GM18502 (cell line): ENCODE measurements at regions not wholly inside any gene's neighbourhood (a gene's known extent, or its start where the extent isn't known, plus 50 kb on each side); places are given as distances from the start of the nearest gene placed in this dataset.
A peak's percentile ranks its signal among the peaks of the same experiment; 100 is the strongest.

Experiments used
- ATAC-seq: cut with Tn5 transposase; IDR thresholded peaks from one replicate; pipeline ENCODE4 v1.9.1; 2021; ENCODE audit warnings: mild to moderate bottlenecking; ENCODE audit not compliant: unreplicated experiment, poor library complexity

DNA sequence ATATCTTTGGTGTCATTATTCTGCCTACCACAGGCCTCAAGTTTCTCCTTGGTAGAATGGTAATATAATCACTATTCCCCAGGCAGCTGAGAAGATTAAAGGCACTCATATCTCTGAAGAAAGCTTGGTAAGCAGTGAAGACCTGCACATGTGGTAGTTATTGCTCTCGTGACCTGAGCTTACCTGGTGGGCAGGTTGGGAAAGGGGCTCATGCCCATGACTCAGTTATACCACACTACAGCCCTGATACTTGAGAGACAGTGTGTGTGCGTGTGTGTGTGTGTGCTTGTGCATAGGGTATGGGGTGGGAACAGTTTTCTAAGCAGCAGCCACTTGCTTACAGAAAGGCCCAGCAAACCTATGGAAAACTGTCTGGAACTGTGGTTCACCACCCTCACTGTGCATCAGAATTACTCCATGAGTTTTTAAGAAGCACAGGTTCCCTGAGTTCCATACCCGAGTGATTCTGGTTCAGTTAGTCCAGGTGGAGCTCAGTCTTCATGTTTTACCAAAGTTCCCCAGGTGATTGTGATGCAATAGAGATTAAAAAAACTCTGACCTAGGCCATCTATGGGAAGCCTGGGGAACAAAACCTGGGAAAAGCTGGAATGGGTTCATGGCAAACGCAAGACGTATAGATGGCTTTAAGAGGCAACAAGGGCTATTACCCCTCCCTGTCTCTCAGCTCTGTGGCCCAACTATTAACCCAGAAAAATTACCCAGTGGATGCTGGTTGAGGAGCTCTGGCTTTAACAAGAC lies 79.0 kb upstream of the ZBED5 start:
- no peak for ATAC-seq

- no peak for ATAC-seq
These were observed 77.2 kb upstream of the ZBED5 start for GRCh38 chr11:10935015-10935559.

DNA sequence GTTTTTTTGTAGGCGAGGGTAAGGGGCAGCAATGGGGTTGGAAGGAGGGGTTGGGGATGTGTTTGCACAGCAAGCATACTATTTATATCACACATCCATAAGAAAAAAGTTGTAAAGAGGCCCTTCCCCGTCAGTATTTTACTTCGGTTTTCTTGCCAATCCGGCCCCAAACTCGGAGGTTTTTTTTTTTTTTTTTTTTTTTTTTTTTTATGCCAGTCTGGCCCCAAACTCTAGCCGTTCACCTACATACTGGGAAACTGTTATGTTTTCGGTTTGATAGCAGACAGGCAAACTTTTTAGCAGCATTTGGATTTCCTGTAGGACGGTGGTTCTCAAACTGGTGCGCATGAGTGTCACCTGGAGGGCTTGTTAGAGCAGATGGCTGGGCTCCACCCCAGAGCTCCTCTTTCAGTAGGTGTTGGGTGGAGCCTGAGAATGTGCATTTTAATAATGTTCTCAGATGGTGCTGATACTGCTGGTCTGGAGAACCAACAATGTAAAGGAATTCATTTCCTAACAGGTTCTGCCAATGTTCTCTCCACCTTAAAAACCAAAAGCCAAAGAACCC lies 76.5 kb upstream of the ZBED5 start:
- ATAC-seq = no peak

DNA sequence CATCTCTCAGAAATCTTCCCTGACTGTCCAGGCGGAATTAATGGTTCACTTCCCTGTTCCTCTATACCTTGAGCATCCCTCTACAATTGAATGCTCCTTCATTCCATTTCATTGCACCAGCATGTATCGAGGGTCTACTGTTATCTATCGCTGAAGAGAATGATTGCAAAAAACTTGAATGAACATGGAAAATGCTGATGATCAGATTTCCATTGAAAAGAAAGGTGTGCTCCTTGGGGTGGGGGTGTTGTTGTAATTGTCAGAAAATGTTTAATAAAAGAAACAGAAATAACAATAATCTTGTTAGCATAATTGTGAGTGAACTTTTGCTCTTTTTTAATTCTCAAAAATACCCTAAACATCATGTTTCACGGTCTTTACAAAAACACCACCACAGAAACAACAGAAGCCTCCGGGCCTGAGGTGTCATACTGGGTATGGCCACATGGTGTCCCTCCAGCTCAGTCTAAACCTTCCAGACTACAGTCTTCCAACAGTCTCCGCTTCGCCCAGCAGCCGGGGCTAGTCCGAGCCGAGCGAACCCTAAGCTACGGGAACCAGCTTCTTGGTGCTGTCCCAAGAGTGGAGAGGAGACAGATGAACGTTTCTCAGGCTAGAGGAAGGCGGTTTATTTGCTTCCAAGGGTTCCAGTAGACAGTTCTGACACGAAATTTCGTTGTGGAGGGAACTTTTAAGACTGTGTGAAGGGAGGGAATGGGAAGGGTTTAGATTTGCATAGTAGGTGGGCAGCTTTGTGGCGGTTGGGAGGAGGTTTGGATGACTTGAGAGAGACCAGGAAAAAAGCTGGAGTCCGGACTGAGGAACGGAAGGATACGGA lies 75.8 kb upstream of the ZBED5 start:
- ATAC-seq = peak; percentile 92

DNA sequence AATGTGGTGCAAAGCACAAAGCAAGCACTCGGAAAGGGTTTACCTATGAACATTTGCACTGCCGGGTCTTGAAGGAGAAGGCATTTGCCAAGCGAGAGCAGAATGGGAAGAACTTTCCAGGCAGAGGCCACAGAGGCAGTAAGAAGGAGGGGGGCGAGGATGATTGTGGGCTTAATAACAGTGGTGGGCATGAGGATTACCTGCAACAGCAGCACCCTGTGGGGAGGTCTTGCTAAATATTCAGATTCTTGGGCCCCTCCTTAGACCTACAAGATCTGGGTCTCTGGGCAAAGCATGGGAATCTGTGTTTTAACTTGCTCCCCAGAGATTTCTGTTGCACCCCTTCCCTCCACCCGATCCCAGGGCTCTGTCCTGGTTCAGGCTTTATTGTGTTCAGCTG lies 75.1 kb upstream of the ZBED5 start:
- no peak for ATAC-seq

DNA sequence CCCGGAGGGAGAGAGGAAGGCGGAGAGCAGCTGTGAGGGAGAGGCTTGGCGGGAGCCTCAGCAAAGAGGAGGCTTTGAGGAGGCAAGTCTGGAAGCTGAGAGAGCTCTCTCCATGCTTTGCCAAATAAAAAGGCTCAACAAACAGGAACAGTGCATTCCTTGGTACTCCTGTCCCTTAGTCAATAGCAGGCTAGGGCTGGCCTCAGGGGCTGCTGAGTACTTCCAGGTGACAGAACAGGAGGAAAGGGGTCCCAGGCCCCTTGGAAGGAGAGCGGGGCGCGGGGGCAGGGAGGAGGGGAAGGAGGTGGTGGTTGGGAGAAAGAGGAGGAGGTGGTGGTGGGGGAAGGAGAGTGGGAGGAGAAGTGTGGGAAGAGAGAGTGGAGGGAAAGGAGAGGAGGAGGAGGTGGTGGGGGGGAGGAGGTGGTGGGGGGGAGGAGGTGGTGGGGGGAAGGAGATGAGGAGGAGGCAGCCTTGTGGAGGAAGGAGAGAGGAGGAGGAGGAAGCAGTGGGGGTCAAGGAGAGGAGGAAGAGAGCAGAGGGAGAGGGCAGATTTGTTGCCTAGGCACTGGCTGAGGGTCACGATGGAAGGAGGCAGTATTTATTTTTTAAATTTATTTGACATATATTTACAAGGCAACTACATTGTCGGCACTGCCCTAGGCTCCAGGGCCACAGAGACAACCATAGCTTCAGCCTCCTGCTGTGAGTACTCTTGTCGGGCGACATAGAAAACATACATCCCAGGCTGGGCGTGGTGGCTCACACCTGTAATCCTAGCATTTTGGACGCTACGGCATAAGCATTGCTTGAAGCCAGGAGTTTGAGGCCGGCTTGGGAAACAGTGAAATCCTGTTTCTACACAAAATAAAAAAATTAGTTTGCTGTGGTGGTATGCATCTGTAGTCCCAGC lies 74.2 kb upstream of the ZBED5 start:
- no peak for ATAC-seq

GRCh38 chr11:10930972-10931760 lies 73.3 kb upstream of the ZBED5 start:
- ATAC-seq = no peak

GRCh38 chr11:10930224-10930971 lies 72.5 kb upstream of the ZBED5 start:
- ATAC-seq = no peak

- ATAC-seq = no peak
These were observed 69.7 kb upstream of the ZBED5 start for GRCh38 chr11:10927538-10927937.

- ATAC-seq = no peak
These were observed 69.0 kb upstream of the ZBED5 start for GRCh38 chr11:10926801-10927211.

DNA sequence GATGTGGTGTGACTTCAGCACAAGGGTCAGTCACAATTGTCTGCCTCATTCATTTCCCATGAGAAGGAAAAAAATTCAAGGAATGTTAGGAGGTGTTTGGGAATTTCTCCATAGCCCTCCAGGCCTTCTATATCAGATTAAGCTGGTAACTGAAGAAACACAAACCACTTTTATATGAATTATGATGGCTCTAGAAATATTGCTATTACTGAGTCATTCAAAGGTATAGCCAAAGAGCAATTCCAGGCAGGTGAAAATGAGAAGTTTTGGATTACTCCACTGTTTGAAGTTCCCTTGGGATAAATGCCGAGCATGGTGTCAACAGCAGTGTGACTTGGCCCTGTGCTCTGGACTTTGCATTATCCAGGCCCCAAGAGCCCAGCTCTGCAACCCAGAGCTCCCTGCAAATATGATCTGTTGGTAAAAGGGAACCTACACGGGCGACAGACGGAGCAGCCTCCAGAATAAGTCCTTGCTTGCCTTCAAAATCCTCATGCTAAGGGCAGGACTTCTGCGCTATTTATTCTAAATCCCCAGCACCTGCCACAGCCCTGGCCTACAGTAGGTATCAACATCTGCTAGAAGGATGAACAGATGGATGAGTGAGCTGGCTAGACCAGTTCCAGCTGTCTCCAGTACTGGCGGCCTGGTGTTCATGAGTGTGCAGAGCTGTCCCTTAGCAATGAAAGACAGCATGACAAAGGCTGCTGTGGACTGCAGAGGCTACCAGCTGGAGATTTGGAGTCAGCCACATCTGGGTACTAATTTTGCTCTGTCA lies 67.5 kb upstream of the ZBED5 start:
- no peak for ATAC-seq

DNA sequence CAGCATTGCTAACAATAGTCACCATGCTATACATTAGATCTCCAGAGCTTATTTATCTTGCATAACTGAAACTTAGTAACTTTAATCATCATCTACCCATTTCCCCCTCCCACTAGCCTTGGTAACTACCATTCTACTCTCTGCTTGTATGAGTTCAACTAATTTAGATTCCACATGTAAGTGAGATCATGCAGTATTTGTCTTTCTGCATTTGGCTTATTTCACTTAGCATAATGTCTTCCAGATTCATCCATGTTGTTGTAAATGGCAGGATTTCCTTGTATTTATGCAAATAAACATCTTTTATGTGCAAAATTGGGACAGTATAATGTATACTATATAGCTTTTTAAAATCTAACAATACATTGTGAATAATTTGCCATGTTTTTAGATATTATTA lies 66.0 kb upstream of the ZBED5 start:
- no peak for ATAC-seq

DNA sequence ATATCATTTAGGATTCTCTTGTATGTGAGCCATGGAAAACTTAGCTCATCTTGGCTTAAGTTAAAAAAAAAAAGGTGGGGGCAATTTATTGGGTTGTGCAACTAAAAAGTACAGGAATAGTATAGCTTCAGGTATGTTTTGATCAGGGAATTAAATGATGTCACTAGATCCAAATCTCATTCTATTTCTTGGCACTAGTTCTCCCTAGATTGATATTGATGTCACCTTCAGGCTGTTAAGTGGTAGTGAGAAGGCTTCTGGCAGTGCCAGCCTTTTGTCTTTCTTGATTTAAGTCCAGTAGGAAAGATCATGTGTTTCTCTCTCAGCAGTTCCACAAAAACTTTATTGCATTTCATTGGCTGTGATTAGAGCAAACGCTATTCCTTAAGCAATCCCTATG lies 65.0 kb upstream of the ZBED5 start:
- no peak for ATAC-seq

DNA sequence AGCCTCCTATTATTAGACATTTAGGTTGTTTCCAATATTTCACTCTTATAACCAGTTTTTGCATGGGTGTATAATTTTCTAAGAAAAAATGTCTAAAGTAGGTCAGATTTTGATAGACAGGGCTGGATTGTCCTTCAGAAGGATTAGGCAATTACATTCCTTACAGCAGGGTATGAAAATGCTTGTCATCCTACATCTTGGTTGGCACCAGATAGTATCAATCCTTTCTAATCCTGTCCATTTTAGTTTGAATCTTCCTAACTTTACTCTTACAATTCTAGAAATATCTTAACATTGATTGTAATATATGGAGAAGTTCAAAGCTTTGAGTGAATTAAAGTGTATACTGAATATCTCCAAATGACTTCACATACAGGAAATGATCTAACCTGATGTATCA lies 63.0 kb upstream of the ZBED5 start:
- ATAC-seq = no peak

- ATAC-seq = no peak
These were observed 62.4 kb upstream of the ZBED5 start for GRCh38 chr11:10920205-10920604.

DNA sequence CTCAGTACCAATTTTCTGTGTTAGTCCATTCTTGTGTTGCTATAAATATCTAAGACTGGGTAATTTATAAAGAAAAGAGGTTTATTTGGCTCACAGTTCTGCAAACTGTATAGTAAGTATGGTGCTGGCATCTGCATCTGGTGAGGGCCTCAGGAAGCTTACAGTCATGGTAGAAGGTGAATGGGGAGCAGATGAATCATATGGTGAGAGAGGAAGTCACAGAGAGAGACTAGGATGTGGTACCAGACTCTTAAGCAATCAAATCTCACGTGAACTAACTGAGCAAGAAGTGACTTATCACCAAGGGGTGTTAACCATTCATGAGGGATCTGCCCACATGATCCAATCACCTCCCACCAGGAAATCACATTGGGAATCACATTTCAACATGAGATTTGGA lies 60.8 kb upstream of the ZBED5 start:
- ATAC-seq = no peak

DNA sequence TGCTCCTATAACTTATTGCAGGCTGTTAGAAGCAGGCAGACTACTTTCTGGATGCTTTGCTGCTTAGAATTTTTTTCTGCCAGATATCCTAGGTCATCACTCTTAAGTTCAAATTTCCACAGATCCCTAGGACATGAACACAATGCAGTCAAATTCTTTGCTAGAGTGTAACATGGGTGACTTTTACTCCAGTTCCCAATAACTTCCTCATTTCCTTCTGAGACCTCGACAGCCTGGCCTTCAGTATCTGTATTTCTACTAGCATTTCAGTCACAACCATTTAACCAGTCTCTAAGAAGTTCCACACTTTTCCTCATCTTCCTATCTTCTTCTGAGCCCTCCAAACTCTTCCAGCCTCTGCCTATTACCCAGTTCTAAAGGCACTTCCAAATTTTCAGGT lies 60.4 kb upstream of the ZBED5 start:
- no peak for ATAC-seq

GRCh38 chr11:10917802-10918201 lies 59.9 kb upstream of the ZBED5 start:
- ATAC-seq = no peak
